ENCODE measurements at regions not wholly inside any gene's neighbourhood (a gene's known extent, or its start where the extent isn't known, plus 50 kb on each side); places are given as distances from the start of the nearest gene placed in this dataset.
"Not testable (repeated sequence)": the region's sequence is repeated elsewhere in the genome, so short reads cannot be mapped to it uniquely, and the experiment has no call there.

GRCh38 chr2:226187156-226187555 is 612.5 kb downstream of the IRS1 start:
- DNase-seq: no peak

- no peak for DNase-seq
Observed at GRCh38 chr2:226185616-226186211, 613.9 kb downstream of the IRS1 start.

- no peak for DNase-seq
Observed at GRCh38 chr2:226184940-226185615, 614.5 kb downstream of the IRS1 start.

- DNase-seq: no peak
Observed at GRCh38 chr2:226184540-226184939, 615.1 kb downstream of the IRS1 start.

- DNase-seq: no peak
Observed at GRCh38 chr2:226183550-226183949, 616.1 kb downstream of the IRS1 start.

GRCh38 chr2:226183033-226183432 is 616.6 kb downstream of the IRS1 start:
- DNase-seq: no peak

GRCh38 chr2:226181909-226182308 is 617.7 kb downstream of the IRS1 start:
- DNase-seq: no peak

- DNase-seq: no peak
Observed at GRCh38 chr2:226180281-226180884, 619.2 kb downstream of the IRS1 start.

- DNase-seq: no peak
Observed at GRCh38 chr2:226179010-226179409, 620.6 kb downstream of the IRS1 start.

GRCh38 chr2:226176283-226176984 is 623.2 kb downstream of the IRS1 start:
- DNase-seq: no peak

GRCh38 chr2:226174390-226174789 is 625.2 kb downstream of the IRS1 start:
- DNase-seq: no peak

GRCh38 chr2:226172939-226173338 is 626.7 kb downstream of the IRS1 start:
- DNase-seq: no peak

- DNase-seq: no peak
Observed at GRCh38 chr2:226172309-226172708, 627.3 kb downstream of the IRS1 start.

GRCh38 chr2:226169751-226170581 is 629.7 kb downstream of the IRS1 start:
- DNase-seq: no peak

GRCh38 chr2:226168496-226169160 is 631.0 kb downstream of the IRS1 start:
- DNase-seq: no peak

GRCh38 chr2:226164512-226164911 is 635.1 kb downstream of the IRS1 start:
- no peak for DNase-seq

GRCh38 chr2:226160617-226161016 is 639.0 kb downstream of the IRS1 start:
- DNase-seq: not testable (repeated sequence)

GRCh38 chr2:226159875-226160479 is 639.6 kb downstream of the IRS1 start:
- DNase-seq: no peak

GRCh38 chr2:226158940-226159339 is 640.7 kb downstream of the IRS1 start:
- DNase-seq: no peak

- DNase-seq: no peak
Observed at GRCh38 chr2:226158229-226158628, 641.4 kb downstream of the IRS1 start.

GRCh38 chr2:226155093-226155875 is 644.3 kb downstream of the IRS1 start:
- DNase-seq: no peak

Measured in stimulated activated CD4-positive, alpha-beta T cell treated with anti-CD3 and anti-CD28 coated beads, Interleukin-12 subunit alpha, Interleukin-12 subunit beta, amount 100 ng/mL, for 4 hours (primary cell).